ENCODE measurements at regions not wholly inside any gene's neighbourhood (a gene's known extent, or its start where the extent isn't known, plus 50 kb on each side); places are given as distances from the start of the nearest gene placed in this dataset.
A peak's percentile ranks its signal among the peaks of the same experiment; 100 is the strongest.

- H3F3A ChIP-seq (ENCODE audit: low read length, unreplicated experiment): no peaks in the 10 kb centered on the region
- H2AFZ ChIP-seq (ENCODE audit: low read length): peak overlapping the region; percentile 68
- H3K79me2 ChIP-seq (ENCODE audit: low read length): no peaks in the 10 kb centered on the region
- H3K4me1 ChIP-seq (ENCODE audit: insufficient read depth, low read length): 0 out of 2 replicates have a peak, but pooled peaks cover 4% of the 10 kb centered on the region
- H3K4me2 ChIP-seq (ENCODE audit: low read length): peak overlapping the region; percentile 95
- H3K9me2 ChIP-seq (replicated peaks; ENCODE audit: low read length): no peaks in the 10 kb centered on the region
- peak overlapping the region; percentile 64 for H3K4me3 ChIP-seq (ENCODE audit: low read length)
- H3K9me3 ChIP-seq (ENCODE audit: low read length): no peaks in the 10 kb centered on the region
- H3K27ac ChIP-seq (ENCODE audit: low read length): no peak overlapping the region
- H3K27me3 ChIP-seq (ENCODE audit: low read length): no peaks in the 10 kb centered on the region
- intact Hi-C loops (cut with micrococcal nuclease): loop anchor here (10.0 kb wide), 2 partner anchors 81 to 299 kb away; partner anchors contain the start of gene CRCP
- no peaks in the 10 kb centered on the region for H3K36me3 ChIP-seq (ENCODE audit: low read depth, low read length)
- CTCF ChIA-PET: interaction anchor here (0.5 to 1.2 kb wide), 4 partner anchors 15 to 204 kb away, joined by 3 to 6 read pairs (median 4); no protein-coding TSS in a partner anchor
- no TSS peak for BruUV-seq (replicated peaks)
- TF ChIP-seq EZH2 (IDR thresholded peaks at IDR 0.05; ENCODE audit: low read length, unreplicated experiment) (no peak), CTCF (conservative IDR thresholded peaks at IDR 0.05; ENCODE audit: low read depth, low read length) (peak; percentile 57)
- no peaks in the 10 kb centered on the region for H4K20me1 ChIP-seq (ENCODE audit: low read length)
- POLR2A ChIA-PET (ENCODE audit: unreplicated experiment): no interaction called here
- ATAC-seq (peak; percentile 92), DNase-seq (peak; percentile 67)
- H3K9ac ChIP-seq (ENCODE audit: low read length): peak overlapping the region; percentile 15; the same call in 1 of the 2 replicates
Observed at GRCh38 chr7:66413379-66414114, 208.4 kb downstream of the TPST1 start.

- intact Hi-C loops (cut with micrococcal nuclease): loop anchor here (10.0 kb wide), 2 partner anchors 79 to 301 kb away; partner anchors contain the start of gene CRCP
- DNase-seq (no peak), ATAC-seq (no peak)
- Histone ChIP-seq H3K27ac (ENCODE audit: low read length) (no peak overlapping the region), H3K27me3 (ENCODE audit: low read length) (no peaks in the 10 kb centered on the region), H3K4me1 (ENCODE audit: insufficient read depth, low read length) (0 out of 2 replicates have a peak, but pooled peaks cover 4% of the 10 kb centered on the region), H3K36me3 (ENCODE audit: low read depth, low read length) (no peaks in the 10 kb centered on the region), H2AFZ (ENCODE audit: low read length) (no peak overlapping the region), H3K79me2 (ENCODE audit: low read length) (no peaks in the 10 kb centered on the region), H3K4me3 (ENCODE audit: low read length) (no peak overlapping the region), H3K9me3 (ENCODE audit: low read length) (no peaks in the 10 kb centered on the region), H4K20me1 (ENCODE audit: low read length) (no peaks in the 10 kb centered on the region), H3F3A (ENCODE audit: low read length, unreplicated experiment) (no peaks in the 10 kb centered on the region), H3K9ac (ENCODE audit: low read length) (no peak overlapping the region), H3K9me2 (replicated peaks; ENCODE audit: low read length) (no peaks in the 10 kb centered on the region), H3K4me2 (ENCODE audit: low read length) (no peak overlapping the region)
- BruUV-seq (replicated peaks): no TSS peak
- TF ChIP-seq CTCF (conservative IDR thresholded peaks at IDR 0.05; ENCODE audit: low read depth, low read length) (no peak), EZH2phosphoT487 (IDR thresholded peaks at IDR 0.05; ENCODE audit: borderline replicate concordance, low read length) (no peak), EZH2 (IDR thresholded peaks at IDR 0.05; ENCODE audit: low read length, unreplicated experiment) (no peak)
- CTCF ChIA-PET: no interaction called here
- POLR2A ChIA-PET (ENCODE audit: unreplicated experiment): no interaction called here
Observed at GRCh38 chr7:66415659-66416265, 210.6 kb downstream of the TPST1 start.

- Histone ChIP-seq H3K4me1 (ENCODE audit: insufficient read depth, low read length) (0 out of 2 replicates have a peak, but pooled peaks cover 4% of the 10 kb centered on the region), H4K20me1 (ENCODE audit: low read length) (no peaks in the 10 kb centered on the region), H3K36me3 (ENCODE audit: low read depth, low read length) (no peaks in the 10 kb centered on the region), H3K9ac (ENCODE audit: low read length) (no peak overlapping the region), H3F3A (ENCODE audit: low read length, unreplicated experiment) (no peaks in the 10 kb centered on the region), H3K9me3 (ENCODE audit: low read length) (no peaks in the 10 kb centered on the region), H3K27ac (ENCODE audit: low read length) (no peak overlapping the region), H3K4me2 (ENCODE audit: low read length) (no peak overlapping the region), H3K27me3 (ENCODE audit: low read length) (no peaks in the 10 kb centered on the region), H3K4me3 (ENCODE audit: low read length) (no peak overlapping the region), H3K79me2 (ENCODE audit: low read length) (no peaks in the 10 kb centered on the region), H3K9me2 (replicated peaks; ENCODE audit: low read length) (no peaks in the 10 kb centered on the region), H2AFZ (ENCODE audit: low read length) (no peak overlapping the region)
- intact Hi-C loops (cut with micrococcal nuclease): loop anchor here (10.0 kb wide), 2 partner anchors 76 to 304 kb away; partner anchors contain the start of gene CRCP
- no TSS peak for BruUV-seq (replicated peaks)
- ChIA-PET CTCF (no interaction called here), POLR2A (ENCODE audit: unreplicated experiment) (no interaction called here)
- TF ChIP-seq CTCF (conservative IDR thresholded peaks at IDR 0.05; ENCODE audit: low read depth, low read length) (no peak), EZH2 (IDR thresholded peaks at IDR 0.05; ENCODE audit: low read length, unreplicated experiment) (no peak), EZH2phosphoT487 (IDR thresholded peaks at IDR 0.05; ENCODE audit: borderline replicate concordance, low read length) (no peak)
- DNase-seq (no peak), ATAC-seq (no peak)
Observed at GRCh38 chr7:66418537-66418936, 210.1 kb upstream of the KCTD7 start.
